ENCODE measurements at regions not wholly inside any gene's neighbourhood (a gene's known extent, or its start where the extent isn't known, plus 50 kb on each side); places are given as distances from the start of the nearest gene placed in this dataset.
A peak's percentile ranks its signal among the peaks of the same experiment; 100 is the strongest.
"Not testable (repeated sequence)": the region's sequence is repeated elsewhere in the genome, so short reads cannot be mapped to it uniquely, and the experiment has no call there.

DNA sequence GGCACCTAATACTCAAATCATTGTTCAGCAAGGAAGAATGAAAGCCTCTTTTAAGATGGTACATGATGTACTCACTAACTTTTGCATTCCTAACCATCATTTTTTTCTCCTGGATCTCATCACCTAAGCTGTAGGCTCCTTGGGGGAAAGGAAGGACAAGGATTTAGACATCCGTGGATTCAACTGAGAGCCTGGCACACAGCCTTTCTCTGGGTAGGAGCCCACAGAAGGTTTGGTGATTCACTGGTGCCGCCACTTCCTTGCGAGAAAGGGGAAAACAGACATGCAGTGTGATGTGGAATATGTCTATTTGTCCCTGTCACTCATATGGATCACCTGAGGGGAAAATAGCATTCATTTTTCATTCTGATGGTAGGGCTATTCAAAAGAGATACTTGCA lies 147.3 kb downstream of the PCDH7 start:
- no peaks in the 10 kb centered on the region for H3K36me3 ChIP-seq (ENCODE audit: control insufficient read depth in 2 of 3, insufficient read depth in 3 of 3, low read length in 3 of 3)
- intact Hi-C loops (cut with DNase I) = no loop called here
- no peak overlapping the region for H3K9ac ChIP-seq (ENCODE audit: low read length in 3 of 3)
- no peak overlapping the region for H3K27ac ChIP-seq (ENCODE audit: low read depth in 2 of 2, low read length in 2 of 2)
- no peak overlapping the region for H3K4me3 ChIP-seq (ENCODE audit: low read length in 3 of 3)
- DNase-seq (no peak), FAIRE-seq (no peak)
- H3K9me3 ChIP-seq (ENCODE audit: control insufficient read depth in 2 of 3, insufficient read depth in 1 of 3, low read length in 3 of 3) = no peaks in the 10 kb centered on the region
- H3K27me3 ChIP-seq (ENCODE audit: control insufficient read depth, insufficient read depth, low read length) = no peaks in the 10 kb centered on the region
- H3K4me1 ChIP-seq (ENCODE audit: control insufficient read depth in 2 of 3, insufficient read depth in 2 of 3, low read depth in 1 of 3, low read length in 3 of 3) = peaks cover 0 to 2% (median 0%) of the 10 kb centered on the region in 3 donors
- TF ChIP-seq, protein P1, sequence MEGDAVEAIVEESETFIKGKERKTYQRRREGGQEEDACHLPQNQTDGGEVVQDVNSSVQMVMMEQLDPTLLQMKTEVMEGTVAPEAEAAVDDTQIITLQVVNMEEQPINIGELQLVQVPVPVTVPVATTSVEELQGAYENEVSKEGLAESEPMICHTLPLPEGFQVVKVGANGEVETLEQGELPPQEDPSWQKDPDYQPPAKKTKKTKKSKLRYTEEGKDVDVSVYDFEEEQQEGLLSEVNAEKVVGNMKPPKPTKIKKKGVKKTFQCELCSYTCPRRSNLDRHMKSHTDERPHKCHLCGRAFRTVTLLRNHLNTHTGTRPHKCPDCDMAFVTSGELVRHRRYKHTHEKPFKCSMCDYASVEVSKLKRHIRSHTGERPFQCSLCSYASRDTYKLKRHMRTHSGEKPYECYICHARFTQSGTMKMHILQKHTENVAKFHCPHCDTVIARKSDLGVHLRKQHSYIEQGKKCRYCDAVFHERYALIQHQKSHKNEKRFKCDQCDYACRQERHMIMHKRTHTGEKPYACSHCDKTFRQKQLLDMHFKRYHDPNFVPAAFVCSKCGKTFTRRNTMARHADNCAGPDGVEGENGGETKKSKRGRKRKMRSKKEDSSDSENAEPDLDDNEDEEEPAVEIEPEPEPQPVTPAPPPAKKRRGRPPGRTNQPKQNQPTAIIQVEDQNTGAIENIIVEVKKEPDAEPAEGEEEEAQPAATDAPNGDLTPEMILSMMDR (IDR thresholded peaks at IDR 0.05; ENCODE audit: borderline replicate concordance, extremely low read depth, insufficient read depth) = no peak

DNA sequence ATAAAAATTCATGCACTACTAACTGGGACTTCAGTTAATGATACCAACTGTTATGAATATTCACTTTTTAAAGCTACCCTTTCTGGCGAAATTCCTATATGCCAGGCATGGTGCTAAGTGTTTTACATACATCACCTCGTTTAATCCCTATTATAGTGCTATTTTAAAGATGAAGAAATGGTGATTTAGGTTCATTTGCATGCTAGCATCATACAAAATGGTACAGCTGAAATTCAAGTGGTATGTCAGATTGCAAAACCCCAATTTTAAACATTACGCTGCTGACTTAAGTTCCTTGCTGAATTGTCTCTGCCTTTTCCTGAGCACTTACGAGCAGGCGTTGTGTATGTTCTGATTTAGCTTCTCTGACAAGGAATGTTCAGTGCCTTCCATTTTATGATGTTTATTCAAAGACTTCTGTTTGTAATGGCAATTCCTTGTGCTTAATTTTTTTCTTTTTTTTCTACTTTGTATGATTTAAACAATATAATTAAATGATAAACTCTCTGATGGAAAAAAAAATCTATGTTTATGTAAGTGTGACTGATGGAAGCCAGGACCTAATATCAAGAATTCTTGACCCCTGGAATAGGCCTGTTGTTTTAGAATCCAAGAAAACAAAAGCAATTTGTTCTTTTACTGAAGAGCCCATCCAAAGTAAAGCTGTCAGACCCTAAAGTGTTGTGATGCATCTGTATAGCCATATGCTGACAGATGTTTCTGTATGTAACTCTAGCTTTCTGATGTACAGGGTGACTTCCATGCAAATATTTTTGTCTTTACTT lies 148.1 kb downstream of the PCDH7 start:
- Histone ChIP-seq H3K27me3 (ENCODE audit: control insufficient read depth, insufficient read depth, low read length) (no peaks in the 10 kb centered on the region), H3K9me3 (ENCODE audit: control insufficient read depth in 2 of 3, insufficient read depth in 1 of 3, low read length in 3 of 3) (no peaks in the 10 kb centered on the region), H3K4me3 (ENCODE audit: low read length in 3 of 3) (no peak overlapping the region), H3K9ac (ENCODE audit: low read length in 3 of 3) (no peak overlapping the region), H3K4me1 (ENCODE audit: control insufficient read depth in 2 of 3, insufficient read depth in 2 of 3, low read depth in 1 of 3, low read length in 3 of 3) (peaks cover 0 to 2% (median 0%) of the 10 kb centered on the region in 3 donors), H3K27ac (ENCODE audit: low read depth in 2 of 2, low read length in 2 of 2) (no peak overlapping the region), H3K36me3 (ENCODE audit: control insufficient read depth in 2 of 3, insufficient read depth in 3 of 3, low read length in 3 of 3) (no peaks in the 10 kb centered on the region)
- peak in 2 of 5 donors; percentile 31 to 70 for DNase-seq
- no peak for FAIRE-seq
- TF ChIP-seq, protein P1 (IDR thresholded peaks at IDR 0.05; ENCODE audit: borderline replicate concordance, extremely low read depth, insufficient read depth) = no peak
- intact Hi-C loops (cut with DNase I) = no loop called here

DNA sequence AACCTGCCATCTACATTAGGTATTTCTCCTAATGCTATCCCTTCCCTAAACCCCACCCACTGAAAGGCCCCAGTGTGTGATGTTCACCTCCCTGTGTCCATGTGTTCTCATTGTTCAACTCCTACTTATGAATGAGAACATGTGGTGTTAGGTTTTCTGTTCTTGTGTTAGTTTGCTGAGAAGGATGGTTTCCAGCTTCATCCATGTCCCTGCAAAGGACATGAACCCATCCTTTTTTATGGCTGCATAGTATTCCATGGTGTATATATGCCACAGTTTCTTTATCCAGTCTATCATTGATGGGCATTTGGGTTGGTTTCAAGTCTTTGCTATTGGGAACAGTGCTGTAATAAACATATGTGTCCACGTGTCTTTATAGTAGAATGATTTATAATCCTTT lies 149.2 kb downstream of the PCDH7 start:
- FAIRE-seq; H3K9ac ChIP-seq (ENCODE audit: low read length in 3 of 3); DNase-seq; H3K27ac ChIP-seq (ENCODE audit: low read depth in 2 of 2, low read length in 2 of 2); H3K27me3 ChIP-seq (ENCODE audit: control insufficient read depth, insufficient read depth, low read length); intact Hi-C loops (cut with DNase I); H3K4me3 ChIP-seq (ENCODE audit: low read length in 3 of 3); H3K9me3 ChIP-seq (ENCODE audit: control insufficient read depth in 2 of 3, insufficient read depth in 1 of 3, low read length in 3 of 3); H3K36me3 ChIP-seq (ENCODE audit: control insufficient read depth in 2 of 3, insufficient read depth in 3 of 3, low read length in 3 of 3); H3K4me1 ChIP-seq (ENCODE audit: control insufficient read depth in 2 of 3, insufficient read depth in 2 of 3, low read depth in 1 of 3, low read length in 3 of 3): not testable (repeated sequence)

DNA sequence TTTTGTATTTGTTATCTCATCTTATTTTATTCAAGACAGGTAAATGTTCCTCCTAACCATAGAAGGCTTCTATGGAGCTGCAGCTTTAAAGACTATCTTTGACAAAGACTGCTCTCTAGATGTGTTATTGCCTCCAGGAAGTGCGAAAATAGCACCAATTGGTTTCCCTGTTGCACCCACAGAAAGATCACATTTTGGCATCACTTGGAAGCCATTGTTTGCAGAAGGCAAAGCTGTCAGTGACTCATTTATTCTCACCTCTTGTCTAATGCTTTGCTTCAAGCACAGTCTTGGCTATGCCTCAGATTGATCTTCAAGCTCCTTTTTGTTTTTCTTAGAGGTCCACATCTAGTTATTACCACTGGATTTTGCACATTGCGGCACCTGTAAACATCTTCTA lies 150.3 kb downstream of the PCDH7 start:
- no peak overlapping the region for H3K4me3 ChIP-seq (ENCODE audit: low read length in 3 of 3)
- H3K27me3 ChIP-seq (ENCODE audit: control insufficient read depth, insufficient read depth, low read length) = no peaks in the 10 kb centered on the region
- TF ChIP-seq, protein P1 (IDR thresholded peaks at IDR 0.05; ENCODE audit: borderline replicate concordance, extremely low read depth, insufficient read depth) = no peak
- H3K4me1 ChIP-seq (ENCODE audit: control insufficient read depth in 2 of 3, insufficient read depth in 2 of 3, low read depth in 1 of 3, low read length in 3 of 3) = peaks cover 0 to 2% (median 0%) of the 10 kb centered on the region in 3 donors
- H3K9ac ChIP-seq (ENCODE audit: low read length in 3 of 3) = no peak overlapping the region
- H3K27ac ChIP-seq (ENCODE audit: low read depth in 2 of 2, low read length in 2 of 2) = no peak overlapping the region
- DNase-seq (no peak), FAIRE-seq (no peak)
- intact Hi-C loops (cut with DNase I) = no loop called here
- H3K9me3 ChIP-seq (ENCODE audit: control insufficient read depth in 2 of 3, insufficient read depth in 1 of 3, low read length in 3 of 3) = no peaks in the 10 kb centered on the region
- H3K36me3 ChIP-seq (ENCODE audit: control insufficient read depth in 2 of 3, insufficient read depth in 3 of 3, low read length in 3 of 3) = no peaks in the 10 kb centered on the region

Data from kidney (tissue), 13 donors.